Esophagus muscularis mucosa (tissue), 3 donors: ENCODE measurements at regions not wholly inside any gene's neighbourhood (a gene's known extent, or its start where the extent isn't known, plus 50 kb on each side); places are given as distances from the start of the nearest gene placed in this dataset.

Experiments used
- POLR2A ChIP-seq: fragments of 450-650 bp; IDR thresholded peaks from one replicate; pipeline ENCODE4 v1.6.1; 2017; ENCODE audit warnings: antibody characterized with exemption, moderate library complexity, mild to moderate bottlenecking, low read depth
- TF ChIP-seq, protein P1 (sequence below), 3 experiments: fragments of 200-600 bp in 2 of 3; fragments of 450-650 bp in 1 of 3; sonication (generic) in 2 of 3; IDR thresholded peaks; one replicate each; pipeline ENCODE4 v1.5.1; 2017 to 2019; ENCODE audit warnings: antibody characterized with exemption in 3 of 3, mild to moderate bottlenecking in 2 of 3, moderate library complexity in 1 of 3

DNA sequence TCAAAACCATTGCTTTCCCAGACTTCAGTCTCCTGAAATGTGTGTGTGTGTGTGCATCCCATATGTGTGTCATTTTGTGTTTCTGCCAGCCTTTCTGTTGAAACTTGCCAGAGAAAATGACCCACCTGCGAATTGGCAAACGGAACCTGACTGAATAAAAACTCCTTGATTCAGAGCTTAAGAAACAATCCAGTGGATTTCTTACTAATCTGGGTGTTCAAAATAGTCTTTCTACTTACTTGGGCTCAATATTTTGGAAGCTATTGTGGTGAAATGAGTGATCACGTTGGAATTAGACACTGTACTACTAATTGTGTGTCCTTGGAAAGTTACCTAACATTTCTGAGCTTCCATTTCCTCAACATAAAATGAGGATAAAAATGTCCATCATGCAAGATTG lies 138.9 kb upstream of the ERG start:
- TF ChIP-seq, protein P1, sequence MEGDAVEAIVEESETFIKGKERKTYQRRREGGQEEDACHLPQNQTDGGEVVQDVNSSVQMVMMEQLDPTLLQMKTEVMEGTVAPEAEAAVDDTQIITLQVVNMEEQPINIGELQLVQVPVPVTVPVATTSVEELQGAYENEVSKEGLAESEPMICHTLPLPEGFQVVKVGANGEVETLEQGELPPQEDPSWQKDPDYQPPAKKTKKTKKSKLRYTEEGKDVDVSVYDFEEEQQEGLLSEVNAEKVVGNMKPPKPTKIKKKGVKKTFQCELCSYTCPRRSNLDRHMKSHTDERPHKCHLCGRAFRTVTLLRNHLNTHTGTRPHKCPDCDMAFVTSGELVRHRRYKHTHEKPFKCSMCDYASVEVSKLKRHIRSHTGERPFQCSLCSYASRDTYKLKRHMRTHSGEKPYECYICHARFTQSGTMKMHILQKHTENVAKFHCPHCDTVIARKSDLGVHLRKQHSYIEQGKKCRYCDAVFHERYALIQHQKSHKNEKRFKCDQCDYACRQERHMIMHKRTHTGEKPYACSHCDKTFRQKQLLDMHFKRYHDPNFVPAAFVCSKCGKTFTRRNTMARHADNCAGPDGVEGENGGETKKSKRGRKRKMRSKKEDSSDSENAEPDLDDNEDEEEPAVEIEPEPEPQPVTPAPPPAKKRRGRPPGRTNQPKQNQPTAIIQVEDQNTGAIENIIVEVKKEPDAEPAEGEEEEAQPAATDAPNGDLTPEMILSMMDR (IDR thresholded peaks at IDR 0.05), result no peak
- no peak for TF ChIP-seq POLR2A
